Stimulated activated effector memory CD8-positive, alpha-beta T cell treated with anti-CD3 and anti-CD28 coated beads, Interleukin-12 subunit alpha, Interleukin-12 subunit beta, amount 100 ng/mL, for 72 hours (primary cell): ENCODE measurements at regions not wholly inside any gene's neighbourhood (a gene's known extent, or its start where the extent isn't known, plus 50 kb on each side); places are given as distances from the start of the nearest gene placed in this dataset.

ENCODE experiments used
- ATAC-seq: fragments of 150-1000 bp; cut with Tn5 transposase; 2 replicates; pipeline ENCODE4 v1.10.0; 2021
- DNase-seq, 2 donors: peaks; one replicate each; pipeline ENCODE4 v3.0.0; 2021 to 2022; ENCODE audit warnings: low spot score in 2 of 2
- H3K27ac Mint-ChIP-seq: one replicate; pipeline ENCODE4 v1.8.0; 2022; ENCODE audit warnings: mild to moderate bottlenecking, mixed read lengths
- H3K36me3 Mint-ChIP-seq: one replicate; pipeline ENCODE4 v1.8.0; 2022; ENCODE audit warnings: mild to moderate bottlenecking, mixed read lengths
- H3K4me1 Mint-ChIP-seq: one replicate; pipeline ENCODE4 v1.8.0; 2022; ENCODE audit warnings: mixed read lengths
- H3K4me3 Mint-ChIP-seq: one replicate; pipeline ENCODE4 v1.8.0; 2022; ENCODE audit warnings: mild to moderate bottlenecking, mixed read lengths
- H3K9me3 Mint-ChIP-seq: one replicate; pipeline ENCODE4 v1.8.0; 2022; ENCODE audit warnings: mixed read lengths

GRCh38 chr5:169431386-169431785, 130.4 kb upstream of the SLIT3 start:
- Mint-ChIP-seq H3K27ac (no peak overlapping the region), H3K4me3 (no peak overlapping the region), H3K9me3 (no peaks in the 10 kb centered on the region), H3K4me1 (no peaks in the 10 kb centered on the region), H3K36me3 (no peaks in the 10 kb centered on the region)
- ATAC-seq (no peak), DNase-seq (no peak)

DNA sequence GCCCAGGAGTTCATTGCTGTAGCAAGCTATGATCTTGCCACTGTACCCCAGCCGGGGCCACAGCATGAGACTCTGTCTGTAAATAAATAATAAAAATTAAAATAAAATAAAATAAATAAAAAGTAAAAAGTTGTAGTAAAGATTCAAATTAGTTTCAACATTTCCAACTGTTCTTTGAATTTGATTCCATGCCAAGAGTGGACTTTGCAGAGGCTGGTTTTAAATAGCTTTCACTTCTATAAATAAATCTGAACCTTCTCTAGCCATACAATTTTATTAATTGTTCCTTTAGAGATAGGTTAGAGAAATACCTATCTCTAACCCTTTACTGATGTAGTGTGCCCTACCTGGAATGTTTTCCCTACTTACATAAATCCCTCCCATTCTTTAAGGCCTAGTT, 129.7 kb upstream of the SLIT3 start:
- no peaks in the 10 kb centered on the region for H3K4me1 Mint-ChIP-seq
- no peak overlapping the region for H3K4me3 Mint-ChIP-seq
- no peak overlapping the region for H3K27ac Mint-ChIP-seq
- ATAC-seq (no peak), DNase-seq (no peak)
- H3K9me3 Mint-ChIP-seq = no peaks in the 10 kb centered on the region
- no peaks in the 10 kb centered on the region for H3K36me3 Mint-ChIP-seq

- DNase-seq = no peak
- no peaks in the 10 kb centered on the region for H3K4me1 Mint-ChIP-seq
- H3K4me3 Mint-ChIP-seq = no peak overlapping the region
- no peak for ATAC-seq
- no peak overlapping the region for H3K27ac Mint-ChIP-seq
- H3K36me3 Mint-ChIP-seq = no peaks in the 10 kb centered on the region
- H3K9me3 Mint-ChIP-seq = no peaks in the 10 kb centered on the region
These were observed 128.1 kb upstream of the SLIT3 start for GRCh38 chr5:169429044-169429443.

DNA sequence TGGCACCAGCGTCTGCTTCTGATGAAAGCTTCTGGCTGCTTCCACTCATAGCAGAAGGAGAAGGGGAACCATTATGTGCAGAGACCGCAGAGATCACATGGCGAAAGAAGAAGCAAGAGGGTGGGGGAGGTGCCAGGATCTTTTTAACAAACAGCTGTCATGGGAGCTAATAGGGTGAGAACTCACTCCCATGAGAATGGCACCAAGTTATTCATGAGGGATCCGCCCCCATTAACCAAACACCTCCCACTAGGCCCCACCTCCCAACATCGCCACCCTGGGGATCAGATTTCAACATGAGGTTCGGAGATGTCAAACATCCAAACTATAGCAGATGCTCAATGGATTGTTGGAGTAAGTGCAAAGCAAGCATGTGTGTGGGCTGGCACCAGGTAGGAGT, 125.8 kb upstream of the SLIT3 start:
- no peak for DNase-seq
- Mint-ChIP-seq H3K4me3 (no peak overlapping the region), H3K4me1 (no peaks in the 10 kb centered on the region), H3K36me3 (no peaks in the 10 kb centered on the region), H3K27ac (no peak overlapping the region), H3K9me3 (no peaks in the 10 kb centered on the region)
- ATAC-seq = no peak

DNA sequence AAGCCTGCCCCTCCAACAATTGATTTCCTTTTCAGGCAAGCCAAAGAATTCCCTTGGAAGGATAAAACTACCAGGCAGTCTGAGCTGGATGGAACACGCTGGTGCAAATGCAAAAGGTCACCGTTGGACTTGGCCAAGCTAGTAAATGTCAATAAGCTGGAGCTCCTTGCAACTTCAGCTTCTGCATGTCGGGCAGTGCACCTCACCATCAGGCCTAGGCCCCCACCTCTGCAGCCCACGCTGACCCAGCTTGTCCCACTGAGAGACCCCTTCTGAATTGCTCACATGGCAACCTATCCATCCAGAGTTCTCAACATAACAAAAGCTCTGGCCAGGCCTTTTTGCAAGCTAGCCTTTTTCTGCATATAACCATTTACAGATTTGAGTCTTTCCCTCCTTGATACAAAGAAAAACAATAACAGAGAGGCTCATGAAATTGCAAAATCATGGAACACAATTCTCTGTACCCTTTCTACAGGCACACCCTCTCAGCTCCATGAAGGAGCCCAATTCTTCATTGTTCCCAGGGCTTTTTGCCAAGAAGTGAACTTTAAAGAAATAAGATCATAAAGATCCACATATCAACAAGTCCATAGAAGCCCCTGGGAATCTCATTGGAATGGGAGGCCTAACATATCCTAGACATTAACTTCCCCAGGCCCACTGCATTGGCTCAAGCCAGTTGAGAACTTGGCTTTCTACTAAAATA, 123.9 kb upstream of the SLIT3 start:
- no peaks in the 10 kb centered on the region for H3K9me3 Mint-ChIP-seq
- no peaks in the 10 kb centered on the region for H3K36me3 Mint-ChIP-seq
- ATAC-seq (no peak), DNase-seq (no peak)
- no peaks in the 10 kb centered on the region for H3K4me1 Mint-ChIP-seq
- no peak overlapping the region for H3K4me3 Mint-ChIP-seq
- H3K27ac Mint-ChIP-seq = no peak overlapping the region

DNA sequence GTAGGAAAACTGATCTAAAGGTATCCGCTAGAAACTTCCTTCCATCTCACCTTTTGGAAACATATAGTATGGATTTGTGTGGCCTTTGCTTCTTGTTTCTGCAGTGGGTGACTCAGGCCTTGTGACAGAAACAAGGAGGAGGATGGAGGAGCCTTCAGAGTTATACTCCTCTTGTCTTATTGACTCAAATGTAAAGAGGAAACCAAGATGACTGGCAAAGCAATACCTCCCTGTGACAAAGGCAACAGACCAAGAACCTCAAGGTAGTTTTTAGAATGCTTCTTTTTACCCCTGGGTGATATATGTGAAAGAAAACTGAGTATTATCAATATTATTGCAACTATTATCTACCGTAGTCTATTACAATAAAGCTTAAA, 123.3 kb upstream of the SLIT3 start:
- ATAC-seq = no peak
- H3K4me3 Mint-ChIP-seq = no peak overlapping the region

DNA sequence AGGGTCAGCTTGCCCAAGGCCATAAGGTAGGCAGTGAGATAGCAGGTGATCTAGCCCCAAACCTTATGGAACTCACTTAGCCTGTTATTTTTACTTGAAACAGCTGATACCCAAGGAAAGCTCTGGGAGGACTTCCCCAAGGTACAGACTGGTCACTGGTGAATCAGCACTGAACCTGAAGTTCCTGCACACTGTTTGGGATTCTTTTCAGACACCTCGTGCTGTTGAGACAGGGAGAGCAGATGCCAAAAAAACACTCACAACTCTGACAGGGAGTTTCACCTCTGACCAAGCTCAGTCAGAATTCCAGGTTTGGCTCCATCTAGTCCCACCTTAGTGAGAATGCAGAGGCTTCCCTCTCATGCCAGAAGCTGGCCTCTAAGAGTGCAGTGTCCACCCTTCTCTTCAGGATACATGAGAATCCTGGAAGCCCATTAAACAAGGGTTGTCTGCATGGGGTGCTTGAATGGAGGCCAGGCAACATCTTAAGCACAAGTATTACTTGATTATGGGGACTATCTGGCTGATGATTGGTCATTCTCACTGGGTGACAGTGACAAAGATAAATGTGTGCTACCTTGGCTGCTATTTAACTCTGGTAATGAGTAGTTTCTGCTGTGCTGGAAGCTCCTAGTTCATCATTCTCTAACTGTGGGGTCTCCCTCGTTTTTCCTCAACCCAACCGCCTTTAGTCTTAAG, 122.8 kb upstream of the SLIT3 start:
- H3K4me3 Mint-ChIP-seq = no peak overlapping the region
- H3K4me1 Mint-ChIP-seq = no peaks in the 10 kb centered on the region
- no peak for DNase-seq
- no peak overlapping the region for H3K27ac Mint-ChIP-seq
- H3K9me3 Mint-ChIP-seq = no peaks in the 10 kb centered on the region
- no peaks in the 10 kb centered on the region for H3K36me3 Mint-ChIP-seq
- no peak for ATAC-seq

More for the DNA sequence above, 123.3 kb upstream of the SLIT3 start:
- H3K9me3 Mint-ChIP-seq = no peaks in the 10 kb centered on the region
- H3K36me3 Mint-ChIP-seq = no peaks in the 10 kb centered on the region
- DNase-seq = no peak
- H3K27ac Mint-ChIP-seq = no peak overlapping the region
- no peaks in the 10 kb centered on the region for H3K4me1 Mint-ChIP-seq

- DNase-seq = no peak
These were observed 121.1 kb upstream of the SLIT3 start for GRCh38 chr5:169422087-169422486.

GRCh38 chr5:169421677-169422076, 120.7 kb upstream of the SLIT3 start:
- DNase-seq (no peak), ATAC-seq (no peak)
- Mint-ChIP-seq H3K4me3 (no peak overlapping the region), H3K4me1 (no peaks in the 10 kb centered on the region), H3K36me3 (no peaks in the 10 kb centered on the region), H3K9me3 (no peaks in the 10 kb centered on the region), H3K27ac (no peak overlapping the region)

More at GRCh38 chr5:169422087-169422486, 121.1 kb upstream of the SLIT3 start:
- Mint-ChIP-seq H3K9me3 (no peaks in the 10 kb centered on the region), H3K36me3 (no peaks in the 10 kb centered on the region), H3K4me1 (no peaks in the 10 kb centered on the region), H3K27ac (no peak overlapping the region), H3K4me3 (no peak overlapping the region)
- no peak for ATAC-seq

GRCh38 chr5:169417676-169418075, 116.7 kb upstream of the SLIT3 start:
- H3K27ac Mint-ChIP-seq = no peak overlapping the region

GRCh38 chr5:169416583-169417196, 115.8 kb upstream of the SLIT3 start:
- H3K36me3 Mint-ChIP-seq = no peaks in the 10 kb centered on the region
- no peak overlapping the region for H3K4me3 Mint-ChIP-seq
- no peak overlapping the region for H3K27ac Mint-ChIP-seq
- no peaks in the 10 kb centered on the region for H3K4me1 Mint-ChIP-seq
- H3K9me3 Mint-ChIP-seq = no peaks in the 10 kb centered on the region
- DNase-seq = no peak
- no peak for ATAC-seq

More at GRCh38 chr5:169417676-169418075, 116.7 kb upstream of the SLIT3 start:
- DNase-seq (no peak), ATAC-seq (no peak)
- Mint-ChIP-seq H3K9me3 (no peaks in the 10 kb centered on the region), H3K4me1 (no peaks in the 10 kb centered on the region), H3K36me3 (no peaks in the 10 kb centered on the region), H3K4me3 (no peak overlapping the region)

GRCh38 chr5:169415948-169416347, 115.0 kb upstream of the SLIT3 start:
- no peak overlapping the region for H3K4me3 Mint-ChIP-seq
- DNase-seq (no peak), ATAC-seq (no peak)
- H3K9me3 Mint-ChIP-seq = no peaks in the 10 kb centered on the region
- no peak overlapping the region for H3K27ac Mint-ChIP-seq
- H3K4me1 Mint-ChIP-seq = no peaks in the 10 kb centered on the region
- H3K36me3 Mint-ChIP-seq = no peaks in the 10 kb centered on the region

DNA sequence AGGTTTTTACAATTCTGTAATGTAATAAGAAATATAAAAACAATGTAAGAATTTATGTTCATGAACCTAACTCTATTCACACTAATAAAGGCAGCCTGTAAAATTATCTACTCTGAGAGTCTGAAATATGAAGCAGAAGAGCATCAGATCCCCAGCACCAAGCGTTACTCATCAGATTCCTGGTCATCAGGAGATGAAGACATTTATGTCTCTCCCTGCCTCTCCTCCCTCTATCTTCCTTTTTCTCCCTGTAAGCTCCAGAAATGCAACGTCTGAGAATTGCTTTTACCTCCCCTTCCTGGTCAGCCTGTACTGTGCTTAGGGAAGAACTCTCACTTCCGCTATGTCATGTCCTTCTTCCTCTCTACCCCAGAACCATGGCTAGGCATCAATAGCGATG, 114.4 kb upstream of the SLIT3 start:
- H3K4me1 Mint-ChIP-seq = no peaks in the 10 kb centered on the region
- ATAC-seq (no peak), DNase-seq (no peak)
- H3K4me3 Mint-ChIP-seq = no peak overlapping the region
- no peaks in the 10 kb centered on the region for H3K36me3 Mint-ChIP-seq
- no peak overlapping the region for H3K27ac Mint-ChIP-seq
- H3K9me3 Mint-ChIP-seq = no peaks in the 10 kb centered on the region

DNA sequence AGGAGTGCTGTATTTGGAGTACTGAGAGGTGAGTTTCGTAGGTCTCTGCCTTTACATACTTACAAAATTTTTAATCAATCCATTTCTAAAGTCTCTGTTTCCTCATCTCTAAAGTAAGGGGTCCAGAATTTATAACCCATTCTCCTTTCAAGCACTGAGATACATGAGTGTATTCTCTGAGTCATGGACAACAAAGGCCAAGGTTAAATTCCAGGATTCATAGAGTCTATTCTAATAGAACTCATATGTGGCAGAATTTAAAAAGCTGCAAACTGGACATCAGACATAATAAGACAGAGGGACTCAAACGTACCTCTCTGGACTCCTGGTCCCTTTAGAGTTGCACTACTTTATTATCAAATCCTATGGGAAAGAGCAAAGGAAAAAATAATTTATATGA, 112.5 kb upstream of the SLIT3 start:
- no peak for ATAC-seq
- Mint-ChIP-seq H3K36me3 (no peaks in the 10 kb centered on the region), H3K9me3 (no peaks in the 10 kb centered on the region), H3K4me1 (no peaks in the 10 kb centered on the region), H3K4me3 (no peak overlapping the region), H3K27ac (no peak overlapping the region)
- DNase-seq = no peak

DNA sequence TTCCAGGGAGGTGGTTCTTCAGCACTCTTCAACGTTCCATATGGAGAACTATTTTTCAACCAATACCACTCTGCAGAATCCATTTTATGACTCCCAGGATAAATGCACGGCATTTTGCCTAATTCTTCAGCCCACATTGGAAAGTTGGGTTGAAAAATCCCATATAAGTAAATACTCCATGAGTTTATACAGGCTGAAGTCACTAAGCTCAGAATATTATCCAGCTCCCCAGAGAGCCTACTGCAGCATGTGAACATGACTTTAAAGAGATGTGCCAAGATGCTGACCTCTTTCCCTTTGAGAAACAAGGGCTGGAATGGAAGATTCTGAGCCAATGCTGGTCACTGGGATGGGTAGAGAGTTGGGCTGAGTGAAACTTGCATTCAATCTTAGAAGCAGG, 111.9 kb upstream of the SLIT3 start:
- Mint-ChIP-seq H3K4me3 (no peak overlapping the region), H3K9me3 (no peaks in the 10 kb centered on the region), H3K27ac (no peak overlapping the region), H3K4me1 (no peaks in the 10 kb centered on the region), H3K36me3 (no peaks in the 10 kb centered on the region)
- DNase-seq (no peak), ATAC-seq (no peak)

DNA sequence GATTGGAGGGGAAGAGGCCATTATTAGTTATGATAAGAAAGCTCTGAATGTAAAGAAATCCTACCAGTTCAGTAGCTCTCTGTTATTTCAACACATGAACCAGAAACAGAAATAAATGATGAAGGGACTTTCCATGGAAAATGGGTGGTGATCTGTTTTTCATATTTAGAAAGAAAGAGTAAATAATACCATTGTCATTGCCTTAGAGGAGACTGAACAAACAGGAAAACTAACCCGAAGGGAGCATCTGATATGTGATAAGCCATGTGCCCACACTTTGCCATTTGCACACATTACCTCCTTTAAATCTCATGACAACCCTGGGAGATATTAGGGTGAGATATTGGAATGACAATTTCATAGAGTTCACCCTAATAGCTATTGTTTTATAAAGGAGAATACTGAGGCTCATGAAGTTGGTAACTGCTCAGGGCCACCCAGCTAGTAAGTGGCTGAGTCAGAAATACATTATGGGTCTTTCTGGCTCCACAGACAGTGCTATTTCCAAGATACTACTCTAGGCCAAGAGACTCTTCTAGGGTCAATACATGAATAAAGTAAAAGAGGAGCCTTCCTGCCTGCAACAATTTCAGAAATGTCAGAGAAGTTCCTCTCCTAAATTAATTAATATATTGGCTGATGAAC, 111.0 kb upstream of the SLIT3 start:
- H3K4me3 Mint-ChIP-seq = no peak overlapping the region
- no peaks in the 10 kb centered on the region for H3K9me3 Mint-ChIP-seq
- H3K36me3 Mint-ChIP-seq = no peaks in the 10 kb centered on the region
- H3K4me1 Mint-ChIP-seq = no peaks in the 10 kb centered on the region
- ATAC-seq (no peak), DNase-seq (no peak)
- no peak overlapping the region for H3K27ac Mint-ChIP-seq
